SJCRH30 (cell line): ENCODE measurements at regions not wholly inside any gene's neighbourhood (a gene's known extent, or its start where the extent isn't known, plus 50 kb on each side); places are given as distances from the start of the nearest gene placed in this dataset.

Source experiments
- DNase-seq, 2 experiments: peaks; one replicate each; pipeline ENCODE4 v3.0.0-alpha.2; 2015 to 2020
- H3K27ac ChIP-seq: fragments of 250-450 bp; sonication (Bioruptor Pico); 2 replicates; pipeline ENCODE4 v1.5.1; 2020; ENCODE audit warnings: mild to moderate bottlenecking, moderate library complexity
- H3K27me3 ChIP-seq: fragments of 250-450 bp; sonication (Bioruptor Pico); 2 replicates; pipeline ENCODE4 v1.5.1; 2020; ENCODE audit warnings: mild to moderate bottlenecking, moderate library complexity
- H3K36me3 ChIP-seq: fragments of 250-450 bp; sonication (Bioruptor Pico); 2 replicates; pipeline ENCODE4 v1.5.1; 2020; ENCODE audit warnings: mild to moderate bottlenecking, moderate library complexity
- H3K4me1 ChIP-seq: fragments of 250-450 bp; sonication (Bioruptor Pico); 2 replicates; pipeline ENCODE4 v1.5.1; 2020; ENCODE audit warnings: mild to moderate bottlenecking, moderate library complexity
- H3K4me3 ChIP-seq: fragments of 250-450 bp; sonication (Bioruptor Pico); 2 replicates; pipeline ENCODE4 v1.5.1; 2020; ENCODE audit warnings: mild to moderate bottlenecking, moderate library complexity
- H3K9me3 ChIP-seq: fragments of 250-450 bp; sonication (Bioruptor Pico); replicated peaks from 2 replicates; pipeline ENCODE4 v1.5.1; 2020; ENCODE audit warnings: mild to moderate bottlenecking, moderate library complexity

DNA sequence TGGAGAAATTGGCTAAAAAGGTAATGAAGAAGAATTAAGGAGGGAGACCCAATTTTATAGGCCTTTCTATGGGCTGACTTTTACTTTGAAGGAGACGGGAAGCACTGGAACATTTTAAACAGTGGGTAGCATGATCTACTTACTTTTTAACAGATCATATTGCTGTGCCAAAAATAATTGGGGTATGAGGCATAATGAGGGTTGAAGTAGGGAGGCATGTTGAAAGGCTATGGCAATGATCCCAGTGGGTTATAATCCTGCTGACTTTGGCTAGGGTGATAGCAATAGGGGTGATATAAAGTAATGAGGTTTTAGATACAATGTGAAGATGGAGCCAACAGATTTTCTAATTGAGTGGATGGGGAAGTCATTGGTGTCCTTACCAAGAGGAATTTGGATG, 73.2 kb downstream of the GPR37 start:
- Histone ChIP-seq H3K27me3 (no peaks in the 10 kb centered on the region), H3K4me1 (peaks cover 11% of the 10 kb centered on the region), H3K9me3 (no peaks in the 10 kb centered on the region), H3K36me3 (no peaks in the 10 kb centered on the region), H3K27ac (no peak overlapping the region), H3K4me3 (no peak overlapping the region)
- no peak for DNase-seq

DNA sequence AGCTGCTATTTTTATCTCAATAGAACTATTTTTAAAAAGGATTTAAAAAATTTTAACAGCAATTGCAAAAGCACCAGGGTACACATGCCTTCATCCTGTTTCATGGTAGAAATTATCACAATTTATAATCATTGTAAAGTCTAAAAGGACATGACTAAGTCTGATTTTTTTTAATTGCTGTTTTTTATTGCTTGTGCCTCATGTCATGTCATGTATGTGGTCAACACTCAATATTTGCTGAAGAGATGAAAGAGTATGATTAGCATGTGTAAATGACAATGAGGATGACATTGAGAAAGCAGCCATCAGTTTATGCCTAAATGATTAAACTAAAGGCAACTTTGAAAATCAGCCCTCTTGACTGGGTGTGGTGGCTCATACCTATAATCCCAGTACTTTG, 74.8 kb downstream of the GPR37 start:
- no peaks in the 10 kb centered on the region; the same call in 1 of the 2 replicates for H3K27me3 ChIP-seq
- peaks cover 16% of the 10 kb centered on the region for H3K4me1 ChIP-seq
- H3K4me3 ChIP-seq: no peak overlapping the region
- no peaks in the 10 kb centered on the region for H3K9me3 ChIP-seq
- H3K36me3 ChIP-seq: no peaks in the 10 kb centered on the region
- DNase-seq: no peak
- no peak overlapping the region for H3K27ac ChIP-seq

DNA sequence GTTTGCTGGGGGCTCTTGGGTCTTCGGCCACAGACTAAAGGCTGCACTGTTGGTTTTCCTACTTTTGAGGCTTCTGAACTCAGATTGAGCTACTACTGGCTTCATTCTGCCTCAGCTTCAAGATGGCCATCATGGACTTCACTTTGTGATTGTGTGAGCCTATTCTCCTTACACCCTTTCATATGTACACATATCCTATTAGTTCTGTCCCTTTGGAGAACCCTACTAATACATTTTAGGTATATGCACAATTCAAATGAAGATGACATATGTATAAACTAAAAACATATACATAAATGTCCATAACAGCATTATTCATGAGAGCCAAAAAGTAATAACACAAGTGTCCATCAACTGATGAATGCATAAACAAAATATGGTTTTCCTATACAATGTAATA, 75.7 kb downstream of the GPR37 start:
- no peak overlapping the region for H3K27ac ChIP-seq
- H3K27me3 ChIP-seq: no peaks in the 10 kb centered on the region; the same call in 1 of the 2 replicates
- no peaks in the 10 kb centered on the region for H3K36me3 ChIP-seq
- no peaks in the 10 kb centered on the region for H3K9me3 ChIP-seq
- no peak for DNase-seq
- peaks cover 16% of the 10 kb centered on the region for H3K4me1 ChIP-seq
- no peak overlapping the region for H3K4me3 ChIP-seq

DNA sequence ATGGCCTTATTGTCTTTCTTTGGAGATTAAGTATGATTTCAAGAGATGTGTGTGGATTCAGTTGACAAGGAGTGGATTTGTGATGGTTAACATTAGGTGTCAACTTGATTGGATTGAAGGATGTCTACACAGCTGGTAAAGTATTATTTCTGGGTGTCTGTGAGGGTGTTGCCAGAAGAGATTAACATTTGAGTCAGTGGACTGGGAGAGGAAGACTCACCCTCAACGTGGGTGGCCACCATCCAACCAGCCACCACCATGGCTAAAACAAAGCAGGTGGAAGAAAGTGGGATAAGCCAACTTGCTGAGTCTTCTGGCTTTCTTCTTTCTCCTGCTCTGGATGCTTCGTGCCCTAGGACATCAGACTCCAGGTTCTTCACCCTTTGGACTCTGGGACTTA, 76.1 kb downstream of the GPR37 start:
- peak; percentile 35 to 47 for DNase-seq
- Histone ChIP-seq H3K27ac (no peak overlapping the region), H3K4me1 (peaks cover 16% of the 10 kb centered on the region), H3K27me3 (no peaks in the 10 kb centered on the region; the same call in 1 of the 2 replicates), H3K36me3 (no peaks in the 10 kb centered on the region), H3K9me3 (no peaks in the 10 kb centered on the region), H3K4me3 (no peak overlapping the region)

DNA sequence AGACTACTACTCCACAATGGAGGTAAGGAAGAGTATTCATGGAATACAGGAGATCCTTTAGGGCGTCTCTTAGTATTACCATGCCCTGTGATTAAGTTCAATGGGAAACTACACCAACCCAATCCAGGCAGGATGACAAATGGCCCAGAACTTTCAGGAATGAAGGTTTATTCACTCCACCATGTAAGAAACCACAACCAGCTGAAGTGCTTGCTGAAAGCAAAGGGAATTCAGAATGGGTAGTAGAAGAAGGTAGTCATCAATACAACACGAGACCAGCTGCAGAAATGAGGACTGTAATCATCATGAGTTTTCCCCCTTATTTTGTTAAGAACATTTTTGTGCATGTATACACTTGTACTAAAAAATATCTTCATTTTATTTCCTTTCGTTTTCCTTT, 76.6 kb downstream of the GPR37 start:
- no peak overlapping the region for H3K27ac ChIP-seq
- no peaks in the 10 kb centered on the region; the same call in 1 of the 2 replicates for H3K27me3 ChIP-seq
- no peaks in the 10 kb centered on the region for H3K9me3 ChIP-seq
- no peaks in the 10 kb centered on the region for H3K36me3 ChIP-seq
- DNase-seq: no peak
- no peak overlapping the region for H3K4me3 ChIP-seq
- H3K4me1 ChIP-seq: peaks cover 16% of the 10 kb centered on the region

DNA sequence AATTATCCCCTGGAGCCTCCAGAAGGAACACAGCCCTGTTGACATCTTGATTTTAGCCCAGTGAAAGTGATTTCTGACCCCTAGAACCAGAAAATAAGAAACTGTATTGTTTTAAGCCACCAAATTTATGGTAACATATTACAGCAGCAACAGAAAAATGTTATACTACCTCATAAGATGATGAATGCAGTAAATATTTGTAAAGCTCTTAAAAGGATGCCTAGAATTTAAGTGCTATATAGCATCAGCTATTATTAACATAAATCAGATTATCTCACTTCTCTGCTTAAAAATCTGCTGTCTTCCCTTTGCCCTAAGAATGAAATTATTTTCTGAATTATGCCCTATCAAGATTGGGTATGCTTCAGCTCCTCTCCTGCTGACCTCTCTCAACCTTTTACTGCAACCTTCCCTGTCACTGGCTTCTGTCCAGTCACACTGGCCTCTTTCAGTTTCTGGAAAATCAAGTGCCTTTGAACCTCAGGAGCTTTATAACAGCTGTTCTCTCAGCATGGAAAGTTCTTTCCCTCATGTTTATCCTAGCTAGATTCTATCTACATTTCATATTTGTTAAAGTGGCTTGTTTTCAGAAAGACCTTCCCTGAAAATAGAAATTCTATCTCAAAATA, 78.9 kb downstream of the GPR37 start:
- Histone ChIP-seq H3K27ac (no peak overlapping the region), H3K27me3 (no peaks in the 10 kb centered on the region; the same call in 1 of the 2 replicates), H3K4me3 (no peak overlapping the region), H3K9me3 (no peaks in the 10 kb centered on the region), H3K36me3 (no peaks in the 10 kb centered on the region), H3K4me1 (peaks cover 16% of the 10 kb centered on the region)
- peak in 1 of 2 experiments; percentile 15 for DNase-seq

DNA sequence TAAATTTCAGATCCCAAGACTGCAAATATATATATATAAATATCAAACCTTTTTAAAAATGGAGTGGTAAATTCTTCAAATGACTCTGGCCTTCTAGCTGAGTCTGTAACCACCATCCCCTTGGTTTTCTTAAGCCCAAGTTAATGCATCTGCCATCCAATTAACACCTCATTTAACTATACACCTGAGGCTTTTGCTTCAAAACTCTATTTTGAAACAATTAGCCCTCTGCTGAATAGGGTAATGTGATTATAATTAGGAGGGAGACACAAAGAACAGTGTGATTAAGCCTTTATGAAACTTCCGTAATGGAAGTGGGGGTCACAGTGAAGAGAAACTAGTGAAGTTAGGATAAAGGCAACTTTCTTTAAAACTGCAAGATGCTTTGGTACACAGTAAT, 83.6 kb downstream of the GPR37 start:
- no peak overlapping the region for H3K4me3 ChIP-seq
- H3K36me3 ChIP-seq: no peaks in the 10 kb centered on the region
- H3K27ac ChIP-seq: no peak overlapping the region
- no peaks in the 10 kb centered on the region; the same call in 1 of the 2 replicates for H3K27me3 ChIP-seq
- no peaks in the 10 kb centered on the region; the same call in 1 of the 2 replicates for H3K4me1 ChIP-seq
- DNase-seq: no peak
- H3K9me3 ChIP-seq: no peaks in the 10 kb centered on the region

DNA sequence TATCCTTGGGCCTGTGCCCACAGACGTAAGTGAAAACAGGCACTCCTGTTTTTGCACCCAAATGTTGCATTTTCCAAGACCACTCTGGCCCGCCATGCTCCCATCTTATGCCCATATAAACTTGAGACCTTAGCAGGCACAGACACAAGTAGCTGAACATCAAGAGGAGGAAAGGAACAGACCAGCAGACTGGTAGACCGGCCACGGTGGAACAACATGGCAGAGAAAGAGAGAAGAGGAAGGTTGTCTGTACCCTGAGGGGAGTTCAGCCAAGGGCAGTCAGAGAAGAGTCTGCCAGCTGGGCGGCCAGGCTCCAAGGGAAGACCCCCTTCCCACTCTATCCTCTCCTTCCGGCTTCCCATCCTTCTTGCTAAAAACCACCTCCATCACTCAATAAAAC, 85.3 kb downstream of the GPR37 start:
- no peaks in the 10 kb centered on the region for H3K36me3 ChIP-seq
- H3K4me1 ChIP-seq: no peaks in the 10 kb centered on the region
- no peak overlapping the region for H3K4me3 ChIP-seq
- no peaks in the 10 kb centered on the region; the same call in 1 of the 2 replicates for H3K27me3 ChIP-seq
- H3K27ac ChIP-seq: no peak overlapping the region
- no peaks in the 10 kb centered on the region for H3K9me3 ChIP-seq
- no peak for DNase-seq

DNA sequence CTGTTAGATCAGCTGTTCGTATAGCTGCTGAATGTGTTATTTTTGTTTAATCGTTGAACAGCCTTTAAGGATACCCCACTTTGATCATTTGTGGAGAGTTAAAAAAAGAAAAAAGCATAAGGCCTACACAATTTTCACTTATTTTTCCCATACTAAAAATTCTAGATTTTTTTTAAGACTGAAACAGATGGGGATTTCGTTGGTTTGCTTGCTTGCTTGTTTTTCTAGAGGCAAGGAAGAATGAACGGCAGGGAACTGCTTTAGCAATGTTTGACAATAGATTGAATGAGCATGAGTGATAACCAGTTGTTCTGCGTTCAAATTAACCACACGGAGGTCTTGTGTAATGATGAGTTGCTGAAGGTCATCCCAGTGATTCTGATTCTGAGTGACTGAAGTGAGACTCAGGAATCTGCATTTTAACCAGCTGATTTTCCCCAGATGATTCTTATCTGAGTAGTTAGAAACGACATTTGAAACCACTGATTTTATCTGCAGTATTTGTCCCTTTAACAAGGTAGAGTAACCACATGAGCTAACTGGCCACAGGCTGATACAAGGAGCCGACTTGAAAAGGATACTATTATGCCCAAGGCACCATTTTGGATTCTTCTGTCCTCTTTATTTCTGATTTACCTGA, 85.9 kb downstream of the GPR37 start:
- Histone ChIP-seq H3K4me3 (no peak overlapping the region), H3K9me3 (no peaks in the 10 kb centered on the region), H3K4me1 (no peaks in the 10 kb centered on the region), H3K27me3 (no peaks in the 10 kb centered on the region), H3K27ac (no peak overlapping the region), H3K36me3 (no peaks in the 10 kb centered on the region)
- DNase-seq: no peak

DNA sequence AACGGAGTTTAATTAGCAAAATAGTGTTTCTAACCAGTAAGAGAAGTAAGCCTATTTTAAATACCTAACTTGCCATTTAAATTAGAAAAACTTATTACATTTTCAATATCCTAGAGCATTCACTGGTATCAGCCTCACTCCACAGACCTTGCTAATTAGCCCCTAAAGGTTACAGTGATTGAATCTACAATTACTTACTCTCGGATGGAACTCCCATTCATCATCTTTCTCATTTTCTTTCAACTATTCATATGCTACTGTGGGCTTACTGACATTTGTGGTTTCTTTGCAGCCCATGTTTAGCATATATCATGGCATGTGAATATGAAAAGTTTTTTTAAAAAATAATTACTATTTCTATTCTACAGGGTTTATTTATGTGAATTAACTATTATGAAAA, 86.4 kb downstream of the GPR37 start:
- no peaks in the 10 kb centered on the region for H3K4me1 ChIP-seq
- no peaks in the 10 kb centered on the region for H3K9me3 ChIP-seq
- no peaks in the 10 kb centered on the region for H3K27me3 ChIP-seq
- no peak overlapping the region for H3K4me3 ChIP-seq
- no peaks in the 10 kb centered on the region for H3K36me3 ChIP-seq
- DNase-seq: no peak
- no peak overlapping the region for H3K27ac ChIP-seq

DNA sequence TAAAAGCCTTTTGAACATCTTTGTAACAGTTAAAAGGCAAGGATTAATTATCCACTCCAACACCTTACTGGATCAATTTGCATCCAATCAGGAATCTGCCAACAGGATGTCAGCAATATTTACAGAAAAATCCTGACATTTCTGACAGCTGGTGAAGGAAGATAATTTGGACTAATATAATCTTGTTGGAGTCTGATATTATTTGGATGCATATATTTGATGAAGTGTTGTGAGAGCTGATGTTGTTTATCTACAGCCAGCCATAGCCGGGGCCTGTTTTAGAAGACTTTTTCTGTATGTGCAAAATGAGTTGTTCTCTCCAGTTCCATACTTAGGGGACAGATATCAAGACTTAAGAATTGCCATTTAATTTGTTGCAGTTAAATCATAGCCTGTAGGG, 91.1 kb downstream of the GPR37 start:
- H3K4me3 ChIP-seq: no peak overlapping the region
- H3K4me1 ChIP-seq: no peaks in the 10 kb centered on the region
- no peak overlapping the region for H3K27ac ChIP-seq
- H3K36me3 ChIP-seq: no peaks in the 10 kb centered on the region
- H3K27me3 ChIP-seq: no peaks in the 10 kb centered on the region
- no peak for DNase-seq
- no peaks in the 10 kb centered on the region for H3K9me3 ChIP-seq

DNA sequence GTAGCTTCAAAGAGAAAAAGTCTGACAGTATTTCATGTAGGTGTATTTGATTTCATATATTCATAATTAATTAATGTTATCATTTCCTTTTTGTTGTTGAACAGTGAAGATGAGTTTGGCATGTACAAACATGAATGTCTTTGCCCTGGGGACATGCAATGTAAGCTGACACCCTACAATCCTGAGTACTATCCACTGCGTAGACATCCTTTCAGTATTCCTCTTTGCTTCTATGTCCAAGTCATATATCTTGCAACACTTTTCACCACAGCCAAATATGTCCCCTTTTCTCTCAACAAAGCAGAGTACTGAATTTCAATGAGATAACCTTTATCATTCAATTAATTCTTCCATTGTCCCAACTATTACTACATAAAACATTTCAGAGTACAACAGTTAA, 93.6 kb downstream of the GPR37 start:
- DNase-seq: peak in 1 of 2 experiments; percentile 14
- no peaks in the 10 kb centered on the region for H3K9me3 ChIP-seq
- no peak overlapping the region for H3K27ac ChIP-seq
- no peaks in the 10 kb centered on the region for H3K27me3 ChIP-seq
- H3K36me3 ChIP-seq: no peaks in the 10 kb centered on the region
- no peaks in the 10 kb centered on the region for H3K4me1 ChIP-seq
- no peak overlapping the region for H3K4me3 ChIP-seq

DNA sequence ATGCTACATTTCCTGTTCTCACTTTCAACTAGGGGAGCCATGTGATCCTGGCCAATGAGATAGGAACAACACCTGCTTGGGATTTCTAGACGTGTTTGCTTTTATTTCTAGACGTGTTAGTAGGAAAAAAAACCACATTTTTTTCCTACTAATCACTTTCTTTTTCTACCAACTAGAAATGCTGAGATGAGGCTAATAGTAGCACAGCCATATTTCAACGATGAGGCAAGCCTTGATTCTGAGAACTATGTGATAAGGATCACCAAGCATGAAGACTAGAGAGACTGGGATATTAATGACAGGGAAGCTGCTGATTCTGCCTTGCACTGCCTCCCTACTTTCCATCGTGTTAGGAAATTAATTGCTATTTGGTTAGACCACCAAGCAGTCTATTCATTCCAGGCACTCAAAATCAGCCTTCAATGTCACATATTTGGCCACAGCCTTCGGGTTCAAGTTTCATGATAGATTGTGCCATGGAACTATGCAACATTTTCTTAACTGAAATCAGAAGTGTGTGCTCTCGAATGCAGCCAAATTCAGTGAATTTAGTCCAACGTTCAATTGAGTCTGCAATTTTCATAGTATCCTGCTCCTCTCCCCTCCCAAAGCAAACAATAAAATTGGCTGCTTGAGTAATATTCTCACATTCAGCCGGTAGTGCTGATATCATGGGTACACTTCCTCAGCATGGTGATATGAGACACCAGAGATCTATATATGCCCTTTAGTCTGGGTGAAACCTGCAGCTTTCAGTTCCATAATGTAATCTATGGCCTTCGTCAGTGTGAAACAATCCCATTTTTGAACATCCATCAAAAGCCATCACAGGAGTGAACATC, 98.1 kb downstream of the GPR37 start:
- H3K27me3 ChIP-seq: no peaks in the 10 kb centered on the region; the same call in 1 of the 2 replicates
- no peaks in the 10 kb centered on the region for H3K9me3 ChIP-seq
- H3K36me3 ChIP-seq: no peaks in the 10 kb centered on the region
- no peaks in the 10 kb centered on the region; the same call in 1 of the 2 replicates for H3K4me1 ChIP-seq
- H3K27ac ChIP-seq: no peak overlapping the region
- no peak overlapping the region for H3K4me3 ChIP-seq
- DNase-seq: no peak

DNA sequence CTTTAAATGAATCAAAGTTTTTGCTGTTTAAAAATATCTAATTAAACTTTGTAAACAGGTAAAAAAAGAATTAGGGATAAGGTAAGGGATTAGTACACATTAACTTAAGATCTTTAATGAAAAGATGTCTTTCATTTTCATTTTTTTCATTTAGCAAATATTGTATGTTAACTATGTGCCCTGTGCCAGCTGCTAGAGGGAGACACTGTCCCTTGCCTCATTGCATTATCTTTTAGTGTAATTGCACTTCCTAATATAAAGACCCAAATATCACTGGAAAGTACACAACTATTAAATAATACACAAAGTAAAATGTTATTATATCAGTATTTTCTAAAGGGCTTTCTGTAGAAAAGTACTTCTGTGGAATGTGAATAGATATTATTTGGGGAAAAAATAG, 102.7 kb downstream of the GPR37 start:
- Histone ChIP-seq H3K4me3 (no peak overlapping the region), H3K4me1 (no peaks in the 10 kb centered on the region; the same call in 1 of the 2 replicates), H3K27ac (no peak overlapping the region), H3K27me3 (no peaks in the 10 kb centered on the region; the same call in 1 of the 2 replicates), H3K36me3 (no peaks in the 10 kb centered on the region), H3K9me3 (no peaks in the 10 kb centered on the region)
- DNase-seq: no peak

DNA sequence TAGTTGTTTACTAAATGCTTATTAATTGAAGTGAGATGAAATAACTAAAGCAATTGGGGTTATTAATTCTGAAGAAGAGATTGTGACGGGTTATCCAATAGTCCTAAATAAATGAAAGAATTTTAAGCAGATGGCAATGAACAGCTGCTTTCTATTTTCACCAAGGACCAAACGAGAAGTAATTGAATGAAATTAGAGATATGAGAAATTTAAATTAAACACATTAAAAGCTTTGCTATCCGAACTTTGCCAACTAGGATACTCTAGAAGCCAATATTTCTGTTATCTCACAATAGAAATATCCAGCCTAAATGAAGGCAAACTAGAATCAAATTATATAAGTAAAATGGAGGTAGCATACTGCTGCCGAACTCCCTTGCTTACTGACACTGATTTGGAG, 103.2 kb downstream of the GPR37 start:
- H3K36me3 ChIP-seq: no peaks in the 10 kb centered on the region
- no peaks in the 10 kb centered on the region for H3K9me3 ChIP-seq
- no peak for DNase-seq
- H3K27ac ChIP-seq: no peak overlapping the region
- H3K4me3 ChIP-seq: no peak overlapping the region
- no peaks in the 10 kb centered on the region; the same call in 1 of the 2 replicates for H3K4me1 ChIP-seq
- no peaks in the 10 kb centered on the region; the same call in 1 of the 2 replicates for H3K27me3 ChIP-seq
